Neural cell (in vitro differentiated cells): ENCODE measurements at regions not wholly inside any gene's neighbourhood (a gene's known extent, or its start where the extent isn't known, plus 50 kb on each side); places are given as distances from the start of the nearest gene placed in this dataset.
"Not testable (repeated sequence)": the region's sequence is repeated elsewhere in the genome, so short reads cannot be mapped to it uniquely, and the experiment has no call there.

ENCODE experiments used
- H2AFZ ChIP-seq: fragments of 200-600, 300-800 bp; sonication (generic), shearing (Covaris generic); 2 replicates; pipeline ENCODE4 v1.6.0; 2014; ENCODE audit warnings: low read depth, mild to moderate bottlenecking, antibody characterized with exemption, low read length, moderate library complexity
- H3F3A ChIP-seq: fragments of 200-600 bp; shearing (Covaris generic); 2 replicates; pipeline ENCODE4 v1.6.1; 2016; ENCODE audit warnings: mild to moderate bottlenecking, moderate library complexity, mixed read lengths, antibody characterized with exemption, low read length; ENCODE audit not compliant: insufficient read depth, poor library complexity, severe bottlenecking
- H3K27ac ChIP-seq: fragments of 200-600, 300-800 bp; sonication (generic), shearing (Covaris generic); 2 replicates; pipeline ENCODE4 v1.5.1; 2014; ENCODE audit warnings: mild to moderate bottlenecking, low read length, moderate library complexity
- H3K27me3 ChIP-seq: fragments of 300-800, 200-600 bp; sonication (generic), shearing (Covaris generic); 2 replicates; pipeline ENCODE4 v1.6.0; 2014; ENCODE audit warnings: mild to moderate bottlenecking, low read depth, low read length, moderate library complexity; ENCODE audit not compliant: insufficient read depth
- H3K36me3 ChIP-seq: fragments of 300-800, 200-600 bp; sonication (generic), shearing (Covaris generic); 2 replicates; pipeline ENCODE4 v1.5.1; 2014; ENCODE audit warnings: mild to moderate bottlenecking, antibody characterized with exemption, low read length, moderate library complexity; ENCODE audit not compliant: insufficient read depth
- H3K4me2 ChIP-seq: fragments of 300-800, 200-600 bp; sonication (generic), shearing (Covaris generic); 2 replicates; pipeline ENCODE4 v1.6.0; 2014; ENCODE audit warnings: mild to moderate bottlenecking, low read length
- H3K4me3 ChIP-seq: fragments of 300-800, 200-600 bp; sonication (generic), shearing (Covaris generic); 2 replicates; pipeline ENCODE4 v1.5.1; 2014; ENCODE audit warnings: mild to moderate bottlenecking, low read length, moderate library complexity
- H3K79me2 ChIP-seq: fragments of 200-600 bp; shearing (Covaris generic); replicated peaks from 2 replicates; pipeline ENCODE4 v1.6.0; 2014; ENCODE audit warnings: mild to moderate bottlenecking, low read length, moderate library complexity; ENCODE audit not compliant: insufficient read depth
- H3K9ac ChIP-seq: fragments of 300-800, 200-600 bp; sonication (generic), shearing (Covaris generic); 2 replicates; pipeline ENCODE4 v1.6.1; 2016; ENCODE audit warnings: mild to moderate bottlenecking, low read length, mixed read lengths
- H3K9me2 ChIP-seq: fragments of 200-600 bp; shearing (Covaris generic); 2 replicates; pipeline ENCODE4 v1.6.1; 2016; ENCODE audit warnings: mild to moderate bottlenecking, low read length, mixed read lengths; ENCODE audit not compliant: insufficient read depth
- H3K9me3 ChIP-seq: fragments of 200-600, 300-800 bp; sonication (generic), shearing (Covaris generic); 2 replicates; pipeline ENCODE4 v1.6.1; 2016; ENCODE audit warnings: mild to moderate bottlenecking, mixed run types, low read length, moderate library complexity, mixed read lengths
- H4K20me1 ChIP-seq: fragments of 200-600 bp; shearing (Covaris generic); 2 replicates; pipeline ENCODE4 v1.6.1; 2016; ENCODE audit warnings: mild to moderate bottlenecking, mixed run types; ENCODE audit not compliant: insufficient read depth
- EZH2 ChIP-seq: fragments of 200-600, 300-800 bp; shearing (Covaris generic), sonication (generic); IDR thresholded peaks from 2 replicates; pipeline ENCODE4 v1.6.1; 2014; ENCODE audit warnings: antibody characterized with exemption, low read length, borderline replicate concordance, mild to moderate bottlenecking; ENCODE audit not compliant: insufficient read depth, poor library complexity, severe bottlenecking
- POLR2AphosphoS5 ChIP-seq: IDR thresholded peaks from 2 replicates; pipeline ENCODE4 v1.6.1; 2012
- RAD21 ChIP-seq: fragments of 450-650 bp; conservative IDR thresholded peaks from 2 replicates; pipeline ENCODE4 v1.6.1; 2014; ENCODE audit warnings: antibody characterized with exemption, mild to moderate bottlenecking, moderate library complexity
- TAF1 ChIP-seq: IDR thresholded peaks from 2 replicates; pipeline ENCODE4 v1.6.1; 2012; ENCODE audit warnings: low read depth
- TF ChIP-seq, protein P1 (sequence below): fragments of 450-650 bp; IDR thresholded peaks from 2 replicates; pipeline ENCODE4 v1.5.1; 2014; ENCODE audit warnings: antibody characterized with exemption, mild to moderate bottlenecking, moderate library complexity; ENCODE audit not compliant: poor library complexity, severe bottlenecking

- H3F3A ChIP-seq, H3K4me3 ChIP-seq, H3K79me2 ChIP-seq, H3K27me3 ChIP-seq, H2AFZ ChIP-seq, H3K9me3 ChIP-seq, H3K9ac ChIP-seq, H3K36me3 ChIP-seq, H4K20me1 ChIP-seq, H3K4me2 ChIP-seq, H3K27ac ChIP-seq, H3K9me2 ChIP-seq: not testable (repeated sequence)
Observed at GRCh38 chr2:144758196-144758595, 238.3 kb upstream of the ZEB2 start.

- H3K27me3 ChIP-seq: no peaks in the 10 kb centered on the region
- H3F3A ChIP-seq: no peaks in the 10 kb centered on the region
- no peak overlapping the region for H3K4me2 ChIP-seq
- no peaks in the 10 kb centered on the region for H4K20me1 ChIP-seq
- H3K9ac ChIP-seq: no peak overlapping the region
- no peaks in the 10 kb centered on the region for H3K9me2 ChIP-seq
- no peaks in the 10 kb centered on the region for H3K36me3 ChIP-seq
- H3K27ac ChIP-seq: no peak overlapping the region
- H2AFZ ChIP-seq: no peak overlapping the region
- H3K4me3 ChIP-seq: no peak overlapping the region
- TF ChIP-seq, protein P1, sequence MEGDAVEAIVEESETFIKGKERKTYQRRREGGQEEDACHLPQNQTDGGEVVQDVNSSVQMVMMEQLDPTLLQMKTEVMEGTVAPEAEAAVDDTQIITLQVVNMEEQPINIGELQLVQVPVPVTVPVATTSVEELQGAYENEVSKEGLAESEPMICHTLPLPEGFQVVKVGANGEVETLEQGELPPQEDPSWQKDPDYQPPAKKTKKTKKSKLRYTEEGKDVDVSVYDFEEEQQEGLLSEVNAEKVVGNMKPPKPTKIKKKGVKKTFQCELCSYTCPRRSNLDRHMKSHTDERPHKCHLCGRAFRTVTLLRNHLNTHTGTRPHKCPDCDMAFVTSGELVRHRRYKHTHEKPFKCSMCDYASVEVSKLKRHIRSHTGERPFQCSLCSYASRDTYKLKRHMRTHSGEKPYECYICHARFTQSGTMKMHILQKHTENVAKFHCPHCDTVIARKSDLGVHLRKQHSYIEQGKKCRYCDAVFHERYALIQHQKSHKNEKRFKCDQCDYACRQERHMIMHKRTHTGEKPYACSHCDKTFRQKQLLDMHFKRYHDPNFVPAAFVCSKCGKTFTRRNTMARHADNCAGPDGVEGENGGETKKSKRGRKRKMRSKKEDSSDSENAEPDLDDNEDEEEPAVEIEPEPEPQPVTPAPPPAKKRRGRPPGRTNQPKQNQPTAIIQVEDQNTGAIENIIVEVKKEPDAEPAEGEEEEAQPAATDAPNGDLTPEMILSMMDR: no peak
- peaks cover 2% of the 10 kb centered on the region for H3K9me3 ChIP-seq
- H3K79me2 ChIP-seq: no peaks in the 10 kb centered on the region
Observed at GRCh38 chr2:144753416-144753815, 233.5 kb upstream of the ZEB2 start.

GRCh38 chr2:144751142-144751905 is 231.4 kb upstream of the ZEB2 start:
- no peak overlapping the region for H3K4me3 ChIP-seq
- TF ChIP-seq, protein P1: no peak
- no peak for TF ChIP-seq TAF1
- TF ChIP-seq RAD21: no peak
- no peak for TF ChIP-seq EZH2
- TF ChIP-seq POLR2AphosphoS5: no peak
- no peak overlapping the region for H3K9ac ChIP-seq
- H3K27me3 ChIP-seq: no peaks in the 10 kb centered on the region
- peaks cover 4% of the 10 kb centered on the region for H3K9me3 ChIP-seq
- no peaks in the 10 kb centered on the region for H3K36me3 ChIP-seq
- H4K20me1 ChIP-seq: no peaks in the 10 kb centered on the region
- no peaks in the 10 kb centered on the region for H3K79me2 ChIP-seq
- H2AFZ ChIP-seq: no peak overlapping the region
- no peaks in the 10 kb centered on the region for H3K9me2 ChIP-seq
- H3F3A ChIP-seq: no peaks in the 10 kb centered on the region
- no peak overlapping the region for H3K4me2 ChIP-seq
- H3K27ac ChIP-seq: no peak overlapping the region
